ENCODE measurements at regions not wholly inside any gene's neighbourhood (a gene's known extent, or its start where the extent isn't known, plus 50 kb on each side); places are given as distances from the start of the nearest gene placed in this dataset.

- H3K4me3 ChIP-seq (ENCODE audit: control insufficient read depth, low read depth, low read length): no peak overlapping the region
- DNase-seq (ENCODE audit: low read depth): no peak
- TF ChIP-seq CTCF (IDR thresholded peaks at IDR 0.05; ENCODE audit: control insufficient read depth, insufficient read depth, low read depth, low read length, missing control alignments): no peak
Observed at GRCh38 chr2:53051157-53051556, 716.4 kb upstream of the CHAC2 start.

- DNase-seq (ENCODE audit: low read depth): no peak
- TF ChIP-seq CTCF (IDR thresholded peaks at IDR 0.05; ENCODE audit: control insufficient read depth, insufficient read depth, low read depth, low read length, missing control alignments): no peak
- no peak overlapping the region for H3K4me3 ChIP-seq (ENCODE audit: control insufficient read depth, low read depth, low read length)
Observed at GRCh38 chr2:53040536-53041229, 726.9 kb upstream of the CHAC2 start.

GRCh38 chr2:53036196-53036595 is 731.4 kb upstream of the CHAC2 start:
- no peak overlapping the region for H3K4me3 ChIP-seq (ENCODE audit: control insufficient read depth, low read depth, low read length)
- TF ChIP-seq CTCF (IDR thresholded peaks at IDR 0.05; ENCODE audit: control insufficient read depth, insufficient read depth, low read depth, low read length, missing control alignments): no peak
- DNase-seq (ENCODE audit: low read depth): peak; percentile 20

- no peak for DNase-seq (ENCODE audit: low read depth)
- no peak overlapping the region for H3K4me3 ChIP-seq (ENCODE audit: control insufficient read depth, low read depth, low read length)
- no peak for TF ChIP-seq CTCF (IDR thresholded peaks at IDR 0.05; ENCODE audit: control insufficient read depth, insufficient read depth, low read depth, low read length, missing control alignments)
Observed at GRCh38 chr2:53035153-53035552, 732.5 kb upstream of the CHAC2 start.

- DNase-seq (ENCODE audit: low read depth): no peak
Observed at GRCh38 chr2:53033411-53033810, 734.2 kb upstream of the CHAC2 start.

GRCh38 chr2:53028746-53029423 is 738.7 kb upstream of the CHAC2 start:
- no peak overlapping the region for H3K4me3 ChIP-seq (ENCODE audit: control insufficient read depth, low read depth, low read length)
- DNase-seq (ENCODE audit: low read depth): no peak
- TF ChIP-seq CTCF (IDR thresholded peaks at IDR 0.05; ENCODE audit: control insufficient read depth, insufficient read depth, low read depth, low read length, missing control alignments): no peak

More at GRCh38 chr2:53033411-53033810, 734.2 kb upstream of the CHAC2 start:
- no peak for TF ChIP-seq CTCF (IDR thresholded peaks at IDR 0.05; ENCODE audit: control insufficient read depth, insufficient read depth, low read depth, low read length, missing control alignments)
- no peak overlapping the region for H3K4me3 ChIP-seq (ENCODE audit: control insufficient read depth, low read depth, low read length)
